ENCODE measurements at regions not wholly inside any gene's neighbourhood (a gene's known extent, or its start where the extent isn't known, plus 50 kb on each side); places are given as distances from the start of the nearest gene placed in this dataset.
"Not testable (repeated sequence)": the region's sequence is repeated elsewhere in the genome, so short reads cannot be mapped to it uniquely, and the experiment has no call there.

DNA sequence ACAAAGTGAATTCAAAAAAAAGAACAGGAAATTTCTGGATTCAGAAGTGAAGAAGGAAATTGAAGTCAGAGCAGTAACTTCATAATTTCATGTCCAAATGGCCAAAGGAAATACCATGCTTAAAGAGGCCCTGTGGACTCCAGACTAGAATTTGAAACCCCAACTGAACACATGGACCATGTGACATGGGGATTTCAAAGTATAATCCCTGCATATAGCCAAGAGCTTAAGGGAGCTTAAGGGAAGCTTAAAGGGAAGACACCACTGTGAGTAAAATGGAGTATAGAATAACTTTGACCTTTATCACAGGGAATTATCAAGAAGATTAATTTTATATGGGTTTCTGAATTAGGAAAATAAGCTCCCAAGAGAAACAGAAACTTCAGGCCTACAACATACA is 241.8 kb upstream of the POGK start:
- Mint-ChIP-seq H3K4me1 (no peaks in the 10 kb centered on the region), H3K27me3 (peaks cover 3 to 27% of the 10 kb centered on the region in 2 donors), H3K4me3 (no peak overlapping the region), H3K9me3 (no peaks in the 10 kb centered on the region), H3K27ac (no peak overlapping the region), H3K36me3 (no peaks in the 10 kb centered on the region)
- Histone ChIP-seq H3K4me1 (ENCODE audit: insufficient read depth, low read length) (no peaks in the 10 kb centered on the region), H3K36me3 (ENCODE audit: insufficient read depth, low read length) (no peaks in the 10 kb centered on the region), H3K9me3 (ENCODE audit: low read length) (no peaks in the 10 kb centered on the region), H3K4me3 (ENCODE audit: low read length) (no peak overlapping the region), H3K27me3 (ENCODE audit: insufficient read depth, low read length, poor library complexity, severe bottlenecking) (no peaks in the 10 kb centered on the region), H3K27ac (ENCODE audit: low read depth, low read length) (no peak overlapping the region)
- POLR2A ChIA-PET, result no interaction called here
- CTCF ChIA-PET, result no interaction called here
- DNase-seq, result no peak

- peaks cover 0 to 1% (median 0%) of the 10 kb centered on the region in 5 donors for H3K9me3 Mint-ChIP-seq
- no peak for DNase-seq
Observed at GRCh38 chr1:166600574-166600973, 238.7 kb upstream of the POGK start.

GRCh38 chr1:166601650-166602278 is 237.5 kb upstream of the POGK start:
- H3K4me3 Mint-ChIP-seq, result no peak overlapping the region
- DNase-seq, result no peak
- CTCF ChIA-PET, result no interaction called here

More at GRCh38 chr1:166600574-166600973, 238.7 kb upstream of the POGK start:
- H3K36me3 ChIP-seq (ENCODE audit: insufficient read depth, low read length), result no peaks in the 10 kb centered on the region
- POLR2A ChIA-PET, result no interaction called here
- CTCF ChIA-PET, result no interaction called here
- H3K27me3 ChIP-seq (ENCODE audit: insufficient read depth, low read length, poor library complexity, severe bottlenecking), result no peaks in the 10 kb centered on the region
- no peaks in the 10 kb centered on the region for H3K4me1 Mint-ChIP-seq
- H3K27me3 Mint-ChIP-seq, result peaks cover 3 to 12% of the 10 kb centered on the region in 2 donors
- H3K27ac Mint-ChIP-seq, result no peak overlapping the region
- H3K4me1 ChIP-seq (ENCODE audit: insufficient read depth, low read length), result no peaks in the 10 kb centered on the region
- H3K4me3 ChIP-seq (ENCODE audit: low read length), result no peak overlapping the region
- no peak overlapping the region for H3K4me3 Mint-ChIP-seq
- H3K27ac ChIP-seq (ENCODE audit: low read depth, low read length), result no peak overlapping the region
- H3K36me3 Mint-ChIP-seq, result no peaks in the 10 kb centered on the region
- H3K9me3 ChIP-seq (ENCODE audit: low read length), result no peaks in the 10 kb centered on the region

DNA sequence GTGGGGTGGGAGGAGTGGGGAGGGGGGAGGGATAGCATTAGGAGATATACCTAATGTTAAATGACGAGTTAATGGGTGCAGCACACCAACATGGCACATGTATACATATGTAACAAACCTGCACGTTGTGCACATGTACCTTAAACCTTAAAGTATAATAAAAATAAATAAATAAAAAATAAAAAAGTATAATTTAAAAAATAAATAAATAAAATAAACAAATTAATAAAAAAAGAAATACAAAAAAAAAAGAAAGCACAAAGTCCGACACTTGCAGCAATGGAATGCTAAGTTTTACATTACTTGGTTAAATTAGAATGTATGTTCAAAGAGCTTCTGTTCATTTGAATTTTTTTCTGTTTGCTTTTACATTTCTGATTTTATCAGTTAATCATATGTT is 236.5 kb upstream of the POGK start:
- H3K9me3 ChIP-seq (ENCODE audit: low read length); DNase-seq; H3K36me3 Mint-ChIP-seq; H3K27me3 ChIP-seq (ENCODE audit: insufficient read depth, low read length, poor library complexity, severe bottlenecking); H3K4me1 ChIP-seq (ENCODE audit: insufficient read depth, low read length); H3K4me3 ChIP-seq (ENCODE audit: low read length); H3K27me3 Mint-ChIP-seq; H3K9me3 Mint-ChIP-seq; CTCF ChIA-PET; H3K4me1 Mint-ChIP-seq; H3K36me3 ChIP-seq (ENCODE audit: insufficient read depth, low read length); H3K27ac Mint-ChIP-seq; H3K4me3 Mint-ChIP-seq; POLR2A ChIA-PET; H3K27ac ChIP-seq (ENCODE audit: low read depth, low read length): not testable (repeated sequence)

More at GRCh38 chr1:166601650-166602278, 237.5 kb upstream of the POGK start:
- H3K36me3 ChIP-seq (ENCODE audit: insufficient read depth, low read length), result no peaks in the 10 kb centered on the region
- Mint-ChIP-seq H3K4me1 (no peaks in the 10 kb centered on the region), H3K27me3 (peaks cover under 1 to 7% of the 10 kb centered on the region in 2 donors), H3K27ac (no peak overlapping the region), H3K36me3 (no peaks in the 10 kb centered on the region), H3K9me3 (peaks cover 0 to 1% (median 0%) of the 10 kb centered on the region in 5 donors)
- POLR2A ChIA-PET, result no interaction called here
- no peak overlapping the region for H3K4me3 ChIP-seq (ENCODE audit: low read length)
- H3K9me3 ChIP-seq (ENCODE audit: low read length), result no peaks in the 10 kb centered on the region
- H3K27ac ChIP-seq (ENCODE audit: low read depth, low read length), result no peak overlapping the region
- no peaks in the 10 kb centered on the region for H3K4me1 ChIP-seq (ENCODE audit: insufficient read depth, low read length)
- H3K27me3 ChIP-seq (ENCODE audit: insufficient read depth, low read length, poor library complexity, severe bottlenecking), result no peaks in the 10 kb centered on the region

- Mint-ChIP-seq H3K27me3 (peaks cover 0 to 7% of the 10 kb centered on the region in 2 donors), H3K4me3 (no peak overlapping the region), H3K36me3 (no peaks in the 10 kb centered on the region), H3K27ac (no peak overlapping the region), H3K9me3 (peaks cover 0 to 1% (median 0%) of the 10 kb centered on the region in 5 donors), H3K4me1 (no peaks in the 10 kb centered on the region)
- POLR2A ChIA-PET, result no interaction called here
- H3K36me3 ChIP-seq (ENCODE audit: insufficient read depth, low read length), result no peaks in the 10 kb centered on the region
- H3K27ac ChIP-seq (ENCODE audit: low read depth, low read length), result no peak overlapping the region
- no peaks in the 10 kb centered on the region for H3K4me1 ChIP-seq (ENCODE audit: insufficient read depth, low read length)
- CTCF ChIA-PET, result no interaction called here
- DNase-seq, result no peak
- H3K27me3 ChIP-seq (ENCODE audit: insufficient read depth, low read length, poor library complexity, severe bottlenecking), result no peaks in the 10 kb centered on the region
- H3K4me3 ChIP-seq (ENCODE audit: low read length), result no peak overlapping the region
- no peaks in the 10 kb centered on the region for H3K9me3 ChIP-seq (ENCODE audit: low read length)
Observed at GRCh38 chr1:166603296-166603695, 236.0 kb upstream of the POGK start.

GRCh38 chr1:166605137-166605536 is 234.1 kb upstream of the POGK start:
- Histone ChIP-seq H3K27me3 (ENCODE audit: insufficient read depth, low read length, poor library complexity, severe bottlenecking) (no peaks in the 10 kb centered on the region), H3K27ac (ENCODE audit: low read depth, low read length) (no peak overlapping the region), H3K36me3 (ENCODE audit: insufficient read depth, low read length) (no peaks in the 10 kb centered on the region), H3K4me3 (ENCODE audit: low read length) (no peak overlapping the region), H3K4me1 (ENCODE audit: insufficient read depth, low read length) (no peaks in the 10 kb centered on the region), H3K9me3 (ENCODE audit: low read length) (no peaks in the 10 kb centered on the region)
- DNase-seq, result no peak
- no peaks in the 10 kb centered on the region for H3K4me1 Mint-ChIP-seq
- ChIA-PET POLR2A (no interaction called here), CTCF (no interaction called here)
- peaks cover 0 to under 1% of the 10 kb centered on the region in 2 donors for H3K27me3 Mint-ChIP-seq
- no peaks in the 10 kb centered on the region for H3K36me3 Mint-ChIP-seq
- peaks cover 0 to 1% (median 0%) of the 10 kb centered on the region in 5 donors for H3K9me3 Mint-ChIP-seq
- no peak overlapping the region for H3K27ac Mint-ChIP-seq
- no peak overlapping the region for H3K4me3 Mint-ChIP-seq

GRCh38 chr1:166612886-166613285 is 226.4 kb upstream of the POGK start:
- Mint-ChIP-seq H3K4me1 (no peaks in the 10 kb centered on the region), H3K9me3 (no peaks in the 10 kb centered on the region), H3K27ac (no peak overlapping the region), H3K27me3 (no peaks in the 10 kb centered on the region), H3K36me3 (no peaks in the 10 kb centered on the region), H3K4me3 (no peak overlapping the region)
- H3K9me3 ChIP-seq (ENCODE audit: low read length), result no peaks in the 10 kb centered on the region
- POLR2A ChIA-PET, result no interaction called here
- CTCF ChIA-PET, result no interaction called here
- H3K4me3 ChIP-seq (ENCODE audit: low read length), result no peak overlapping the region
- H3K36me3 ChIP-seq (ENCODE audit: insufficient read depth, low read length), result no peaks in the 10 kb centered on the region
- no peaks in the 10 kb centered on the region for H3K4me1 ChIP-seq (ENCODE audit: insufficient read depth, low read length)
- no peaks in the 10 kb centered on the region for H3K27me3 ChIP-seq (ENCODE audit: insufficient read depth, low read length, poor library complexity, severe bottlenecking)
- H3K27ac ChIP-seq (ENCODE audit: low read depth, low read length), result no peak overlapping the region
- no peak for DNase-seq

DNA sequence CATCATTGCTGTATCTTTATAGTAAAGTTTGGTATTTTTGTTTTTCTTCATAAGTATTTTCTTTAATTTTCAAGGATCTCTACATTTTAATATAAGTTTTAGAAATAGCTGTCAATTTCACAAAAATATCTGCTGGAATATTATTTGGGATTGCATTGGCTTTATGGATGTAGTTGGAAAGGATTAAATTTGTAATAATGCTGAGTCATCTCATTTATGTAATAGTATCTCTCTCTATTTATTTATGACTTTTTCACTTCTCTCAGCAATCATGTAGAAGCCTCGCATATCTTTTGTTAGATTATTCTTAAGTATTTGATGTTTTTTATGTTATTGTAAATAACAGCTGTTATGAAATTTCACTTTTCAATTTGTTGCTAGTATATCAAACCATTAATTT is 223.1 kb upstream of the POGK start:
- H3K36me3 ChIP-seq (ENCODE audit: insufficient read depth, low read length), result no peaks in the 10 kb centered on the region
- POLR2A ChIA-PET, result no interaction called here

GRCh38 chr1:166626711-166627110 is 212.6 kb upstream of the POGK start:
- H3K27me3 ChIP-seq (ENCODE audit: insufficient read depth, low read length, poor library complexity, severe bottlenecking), result no peaks in the 10 kb centered on the region
- ChIA-PET CTCF (no interaction called here), POLR2A (no interaction called here)
- Mint-ChIP-seq H3K9me3 (peaks cover 0 to 1% (median 0%) of the 10 kb centered on the region in 5 donors), H3K27me3 (peaks cover 0 to 13% of the 10 kb centered on the region in 2 donors), H3K36me3 (no peaks in the 10 kb centered on the region), H3K4me1 (no peaks in the 10 kb centered on the region), H3K27ac (no peak overlapping the region), H3K4me3 (no peak overlapping the region)
- no peaks in the 10 kb centered on the region for H3K4me1 ChIP-seq (ENCODE audit: insufficient read depth, low read length)
- no peak overlapping the region for H3K4me3 ChIP-seq (ENCODE audit: low read length)
- no peak overlapping the region for H3K27ac ChIP-seq (ENCODE audit: low read depth, low read length)
- DNase-seq, result no peak
- H3K36me3 ChIP-seq (ENCODE audit: insufficient read depth, low read length), result no peaks in the 10 kb centered on the region
- no peaks in the 10 kb centered on the region for H3K9me3 ChIP-seq (ENCODE audit: low read length)

More for the DNA sequence above, 223.1 kb upstream of the POGK start:
- Histone ChIP-seq H3K4me1 (ENCODE audit: insufficient read depth, low read length) (no peaks in the 10 kb centered on the region), H3K9me3 (ENCODE audit: low read length) (no peaks in the 10 kb centered on the region), H3K27ac (ENCODE audit: low read depth, low read length) (no peak overlapping the region), H3K4me3 (ENCODE audit: low read length) (no peak overlapping the region), H3K27me3 (ENCODE audit: insufficient read depth, low read length, poor library complexity, severe bottlenecking) (no peaks in the 10 kb centered on the region)
- no peak for DNase-seq
- Mint-ChIP-seq H3K9me3 (no peaks in the 10 kb centered on the region), H3K27ac (no peak overlapping the region), H3K4me1 (no peaks in the 10 kb centered on the region), H3K27me3 (peaks cover 0 to 15% of the 10 kb centered on the region in 2 donors), H3K36me3 (no peaks in the 10 kb centered on the region), H3K4me3 (no peak overlapping the region)
- CTCF ChIA-PET, result no interaction called here

Measured in CD8-positive, alpha-beta memory T cell (primary cell).